ENCODE measurements at regions not wholly inside any gene's neighbourhood (a gene's known extent, or its start where the extent isn't known, plus 50 kb on each side); places are given as distances from the start of the nearest gene placed in this dataset.

DNA sequence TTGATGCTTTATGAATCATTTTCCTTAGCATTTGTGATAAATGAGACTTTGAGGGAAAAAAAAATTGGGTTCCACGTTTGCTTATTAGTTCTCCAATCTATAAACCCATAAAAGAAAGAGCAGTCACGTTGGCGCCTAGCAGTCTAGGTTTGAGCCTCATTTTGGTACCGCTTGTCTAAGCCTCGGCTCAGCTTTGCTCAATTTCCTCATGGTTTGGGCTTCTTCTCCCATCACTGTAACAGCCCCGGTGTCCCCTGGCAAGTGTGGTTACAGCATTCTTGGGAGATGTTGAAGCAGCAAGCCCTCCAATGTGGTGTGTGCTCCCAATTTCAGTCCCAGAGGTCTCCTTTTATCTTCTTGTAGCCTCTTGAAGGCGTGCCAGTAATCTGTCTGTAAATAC, 578.4 kb downstream of the CDK5RAP2 start:
- H3K4me2 ChIP-seq (ENCODE audit: insufficient read depth, insufficient read length, low read length) = no peak overlapping the region
- H4K8ac ChIP-seq (replicated peaks; ENCODE audit: insufficient read length, low read depth, low read length) = no peak overlapping the region
- TF ChIP-seq, protein P1, sequence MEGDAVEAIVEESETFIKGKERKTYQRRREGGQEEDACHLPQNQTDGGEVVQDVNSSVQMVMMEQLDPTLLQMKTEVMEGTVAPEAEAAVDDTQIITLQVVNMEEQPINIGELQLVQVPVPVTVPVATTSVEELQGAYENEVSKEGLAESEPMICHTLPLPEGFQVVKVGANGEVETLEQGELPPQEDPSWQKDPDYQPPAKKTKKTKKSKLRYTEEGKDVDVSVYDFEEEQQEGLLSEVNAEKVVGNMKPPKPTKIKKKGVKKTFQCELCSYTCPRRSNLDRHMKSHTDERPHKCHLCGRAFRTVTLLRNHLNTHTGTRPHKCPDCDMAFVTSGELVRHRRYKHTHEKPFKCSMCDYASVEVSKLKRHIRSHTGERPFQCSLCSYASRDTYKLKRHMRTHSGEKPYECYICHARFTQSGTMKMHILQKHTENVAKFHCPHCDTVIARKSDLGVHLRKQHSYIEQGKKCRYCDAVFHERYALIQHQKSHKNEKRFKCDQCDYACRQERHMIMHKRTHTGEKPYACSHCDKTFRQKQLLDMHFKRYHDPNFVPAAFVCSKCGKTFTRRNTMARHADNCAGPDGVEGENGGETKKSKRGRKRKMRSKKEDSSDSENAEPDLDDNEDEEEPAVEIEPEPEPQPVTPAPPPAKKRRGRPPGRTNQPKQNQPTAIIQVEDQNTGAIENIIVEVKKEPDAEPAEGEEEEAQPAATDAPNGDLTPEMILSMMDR (conservative IDR thresholded peaks at IDR 0.05) = no peak
- DNase-seq = no peak
- no peak overlapping the region for H3K9ac ChIP-seq (ENCODE audit: extremely low read depth, insufficient read length, low read length)
- H2AFZ ChIP-seq (ENCODE audit: low read length) = no peak overlapping the region
- WGBS (ENCODE audit: extremely low coverage, insufficient read length, low lambda C conversion rate) = no CpG with 5 or more reads among the region's 7 CpGs
- no peaks in the 10 kb centered on the region for H3K79me2 ChIP-seq (ENCODE audit: insufficient read depth, low read length)
- no peak overlapping the region for H2BK5ac ChIP-seq (ENCODE audit: insufficient read length, low read length)
- H4K91ac ChIP-seq (ENCODE audit: insufficient read length, low read depth, low read length) = no peak overlapping the region
- H3K27me3 ChIP-seq (ENCODE audit: insufficient read depth, low read length) = no peaks in the 10 kb centered on the region
- no peak overlapping the region for H2BK20ac ChIP-seq (ENCODE audit: low read depth, low read length, poor library complexity, severe bottlenecking)
- Mint-ChIP-seq H3K4me1 (peaks cover 4 to 8% of the 10 kb centered on the region in 2 experiments; a peak in 3 of 4 replicates), H3K4me3 (no peak overlapping the region), H3K27ac (no peak overlapping the region), H3K9me3 (no peaks in the 10 kb centered on the region), H3K27me3 (ENCODE audit: low read depth) (no peaks in the 10 kb centered on the region; the same call in 1 of the 2 replicates), H3K36me3 (ENCODE audit: insufficient read depth in 1 of 3, low read depth in 3 of 3) (no peaks in the 10 kb centered on the region)
- H3K23ac ChIP-seq (ENCODE audit: insufficient read length, low read depth, low read length) = no peak overlapping the region
- H2BK12ac ChIP-seq (ENCODE audit: insufficient read length, low read depth, low read length) = no peak overlapping the region
- H3K4ac ChIP-seq (ENCODE audit: low read depth, low read length) = no peak overlapping the region
- no peak overlapping the region for H2BK15ac ChIP-seq (ENCODE audit: low read depth, low read length)
- no peak overlapping the region for H3K18ac ChIP-seq (ENCODE audit: insufficient read length, low read depth, low read length)
- no peaks in the 10 kb centered on the region for H3K79me1 ChIP-seq (ENCODE audit: insufficient read depth, low read depth, low read length, poor library complexity, severe bottlenecking)
- H3T11ph ChIP-seq (ENCODE audit: low read length) = no peak overlapping the region
- 0 out of 2 replicates have a peak, but pooled peaks cover 2% of the 10 kb centered on the region for H3K4me1 ChIP-seq (ENCODE audit: insufficient read depth, low read length)
- H3K27ac ChIP-seq (ENCODE audit: insufficient read length, low read depth, low read length) = no peak overlapping the region
- H4K5ac ChIP-seq (ENCODE audit: insufficient read length, low read depth, low read length) = no peak overlapping the region
- no peak overlapping the region for H3K14ac ChIP-seq (ENCODE audit: insufficient read depth, low read length)
- no peaks in the 10 kb centered on the region for H3K23me2 ChIP-seq (ENCODE audit: insufficient read length, low read depth, low read length, poor library complexity, severe bottlenecking)
- no peak overlapping the region for H2BK120ac ChIP-seq (ENCODE audit: low read depth, low read length, poor library complexity, severe bottlenecking)
- H2AK5ac ChIP-seq (ENCODE audit: insufficient read length, low read length) = no peak overlapping the region
- no peak overlapping the region for H3K56ac ChIP-seq (ENCODE audit: insufficient read length, low read depth, low read length)
- no peaks in the 10 kb centered on the region for H3K9me3 ChIP-seq (ENCODE audit: control insufficient read depth, low read depth, low read length)
- no peaks in the 10 kb centered on the region for H4K20me1 ChIP-seq (ENCODE audit: control insufficient read depth, insufficient read depth, insufficient read length)

Data from H9 (cell line).